ENCODE measurements at regions not wholly inside any gene's neighbourhood (a gene's known extent, or its start where the extent isn't known, plus 50 kb on each side); places are given as distances from the start of the nearest gene placed in this dataset.

GRCh38 chr9:117496307-117496706, 81.5 kb upstream of the ASTN2 start:
- Histone ChIP-seq H3K27ac (ENCODE audit: low read depth in 1 of 2, low read length in 2 of 2) (no peak overlapping the region), H3K9me3 (ENCODE audit: control insufficient read depth in 1 of 2, insufficient read depth in 1 of 2, low read length in 2 of 2) (no peaks in the 10 kb centered on the region), H3K4me1 (ENCODE audit: insufficient read depth, low read length) (no peaks in the 10 kb centered on the region), H3K27me3 (ENCODE audit: control insufficient read depth in 1 of 2, insufficient read depth in 2 of 2, low read length in 2 of 2) (no peaks in the 10 kb centered on the region), H3K4me3 (ENCODE audit: low read length) (no peak overlapping the region), H3K36me3 (ENCODE audit: insufficient read depth, low read length) (no peaks in the 10 kb centered on the region)
- DNase-seq (no peak), ATAC-seq (ENCODE audit: poor library complexity) (no peak)
- Mint-ChIP-seq H3K27ac (no peak overlapping the region), H3K4me1 (ENCODE audit: low read depth) (no peaks in the 10 kb centered on the region), H3K9me3 (peaks cover 3% of the 10 kb centered on the region), H3K4me3 (no peak overlapping the region), H3K36me3 (ENCODE audit: low read depth) (no peaks in the 10 kb centered on the region), H3K27me3 (no peaks in the 10 kb centered on the region)
- CTCF ChIA-PET = no interaction called here
- POLR2A ChIA-PET = no interaction called here
- no peak for TF ChIP-seq CTCF (IDR thresholded peaks at IDR 0.05)
- intact Hi-C loops (cut with DNase I, micrococcal nuclease) = no loop called here

GRCh38 chr9:117494401-117495090, 79.7 kb upstream of the ASTN2 start:
- H3K27ac ChIP-seq (ENCODE audit: low read depth in 1 of 2, low read length in 2 of 2) = no peak overlapping the region
- no peak overlapping the region for H3K27ac Mint-ChIP-seq

GRCh38 chr9:117492476-117492875, 77.6 kb upstream of the ASTN2 start:
- ChIA-PET CTCF (no interaction called here), POLR2A (no interaction called here)
- Histone ChIP-seq H3K4me3 (ENCODE audit: low read length) (no peak overlapping the region), H3K36me3 (ENCODE audit: insufficient read depth, low read length) (no peaks in the 10 kb centered on the region), H3K9me3 (ENCODE audit: control insufficient read depth in 1 of 2, insufficient read depth in 1 of 2, low read length in 2 of 2) (no peaks in the 10 kb centered on the region), H3K27me3 (ENCODE audit: control insufficient read depth in 1 of 2, insufficient read depth in 2 of 2, low read length in 2 of 2) (no peaks in the 10 kb centered on the region), H3K27ac (ENCODE audit: low read depth in 1 of 2, low read length in 2 of 2) (no peak overlapping the region), H3K4me1 (ENCODE audit: insufficient read depth, low read length) (no peaks in the 10 kb centered on the region)
- intact Hi-C loops (cut with DNase I, micrococcal nuclease) = no loop called here
- no peak for TF ChIP-seq CTCF (IDR thresholded peaks at IDR 0.05)
- DNase-seq (no peak), ATAC-seq (ENCODE audit: poor library complexity) (no peak)
- Mint-ChIP-seq H3K27ac (no peak overlapping the region), H3K36me3 (ENCODE audit: low read depth) (no peaks in the 10 kb centered on the region), H3K4me3 (no peak overlapping the region), H3K9me3 (peaks cover 3% of the 10 kb centered on the region), H3K27me3 (no peaks in the 10 kb centered on the region), H3K4me1 (ENCODE audit: low read depth) (no peaks in the 10 kb centered on the region)

More at GRCh38 chr9:117494401-117495090, 79.7 kb upstream of the ASTN2 start:
- Histone ChIP-seq H3K4me1 (ENCODE audit: insufficient read depth, low read length) (no peaks in the 10 kb centered on the region), H3K27me3 (ENCODE audit: control insufficient read depth in 1 of 2, insufficient read depth in 2 of 2, low read length in 2 of 2) (no peaks in the 10 kb centered on the region), H3K4me3 (ENCODE audit: low read length) (no peak overlapping the region), H3K36me3 (ENCODE audit: insufficient read depth, low read length) (no peaks in the 10 kb centered on the region), H3K9me3 (ENCODE audit: control insufficient read depth in 1 of 2, insufficient read depth in 1 of 2, low read length in 2 of 2) (no peaks in the 10 kb centered on the region)
- ATAC-seq (ENCODE audit: poor library complexity) (no peak), DNase-seq (no peak)
- Mint-ChIP-seq H3K4me1 (ENCODE audit: low read depth) (no peaks in the 10 kb centered on the region), H3K9me3 (peaks cover 3% of the 10 kb centered on the region), H3K4me3 (no peak overlapping the region), H3K27me3 (no peaks in the 10 kb centered on the region), H3K36me3 (ENCODE audit: low read depth) (no peaks in the 10 kb centered on the region)
- POLR2A ChIA-PET = no interaction called here
- CTCF ChIA-PET = no interaction called here
- intact Hi-C loops (cut with DNase I, micrococcal nuclease) = no loop called here
- TF ChIP-seq CTCF (IDR thresholded peaks at IDR 0.05) = no peak
